ENCODE measurements at regions not wholly inside any gene's neighbourhood (a gene's known extent, or its start where the extent isn't known, plus 50 kb on each side); places are given as distances from the start of the nearest gene placed in this dataset.

- peak in 3 of 4 donors; percentile 31 to 48 (median 47) for ATAC-seq
- 45% methylated on average over 3 of the region's 3 CpGs for WGBS (ENCODE audit: insufficient coverage, low coverage, low lambda C conversion rate, missing lambda C conversion rate)
- intact Hi-C loops (cut with DNase I) = no loop called here
Observed at GRCh38 chr6:15870333-15871043, 207.7 kb upstream of the DTNBP1 start.

GRCh38 chr6:15864708-15865062 is 201.9 kb upstream of the DTNBP1 start:
- H3K4me1 ChIP-seq = no peaks in the 10 kb centered on the region
- DNase-seq (no peak), ATAC-seq (no peak)
- intact Hi-C loops (cut with DNase I) = no loop called here
- H3K4me3 ChIP-seq = no peak overlapping the region
- no peak for TF ChIP-seq CTCF (IDR thresholded peaks at IDR 0.05)
- TF ChIP-seq POLR2A (IDR thresholded peaks at IDR 0.05) = no peak
- no peaks in the 10 kb centered on the region for H3K9me3 ChIP-seq
- H3K27ac ChIP-seq = no peak overlapping the region
- no peaks in the 10 kb centered on the region for H3K36me3 ChIP-seq
- H3K27me3 ChIP-seq = no peaks in the 10 kb centered on the region

More at GRCh38 chr6:15870333-15871043, 207.7 kb upstream of the DTNBP1 start:
- H3K36me3 ChIP-seq = no peaks in the 10 kb centered on the region
- no peaks in the 10 kb centered on the region for H3K27me3 ChIP-seq
- no peak overlapping the region for H3K4me3 ChIP-seq
- H3K27ac ChIP-seq = no peak overlapping the region
- no peak for TF ChIP-seq POLR2A (IDR thresholded peaks at IDR 0.05)
- TF ChIP-seq CTCF (IDR thresholded peaks at IDR 0.05) = no peak
- no peaks in the 10 kb centered on the region for H3K4me1 ChIP-seq
- DNase-seq = no peak
- no peaks in the 10 kb centered on the region for H3K9me3 ChIP-seq

- Histone ChIP-seq H3K4me3 (no peak overlapping the region), H3K27ac (no peak overlapping the region), H3K9me3 (no peaks in the 10 kb centered on the region), H3K36me3 (no peaks in the 10 kb centered on the region), H3K27me3 (no peaks in the 10 kb centered on the region), H3K4me1 (no peaks in the 10 kb centered on the region)
- intact Hi-C loops (cut with DNase I) = no loop called here
- 67% methylated on average over 6 of the region's 7 CpGs for WGBS (ENCODE audit: insufficient coverage, low coverage, low lambda C conversion rate, missing lambda C conversion rate)
- TF ChIP-seq CTCF (IDR thresholded peaks at IDR 0.05) (no peak), POLR2A (IDR thresholded peaks at IDR 0.05) (no peak)
- no peak for DNase-seq
- ATAC-seq = no peak
Observed at GRCh38 chr6:15864038-15864707, 201.3 kb upstream of the DTNBP1 start.

GRCh38 chr6:15862810-15863209 is 200.0 kb upstream of the DTNBP1 start:
- Histone ChIP-seq H3K27ac (no peak overlapping the region), H3K27me3 (no peaks in the 10 kb centered on the region), H3K9me3 (no peaks in the 10 kb centered on the region), H3K36me3 (no peaks in the 10 kb centered on the region), H3K4me3 (no peak overlapping the region), H3K4me1 (no peaks in the 10 kb centered on the region)
- intact Hi-C loops (cut with DNase I) = no loop called here
- TF ChIP-seq POLR2A (IDR thresholded peaks at IDR 0.05) (no peak), CTCF (IDR thresholded peaks at IDR 0.05) (no peak)
- 45% methylated on average over 1 of the region's 1 CpG for WGBS (ENCODE audit: insufficient coverage, low coverage, low lambda C conversion rate, missing lambda C conversion rate)
- DNase-seq (no peak), ATAC-seq (no peak)

Measured in right lobe of liver (tissue), 6 donors.